Glutamatergic neuron (in vitro differentiated cells): ENCODE measurements at regions not wholly inside any gene's neighbourhood (a gene's known extent, or its start where the extent isn't known, plus 50 kb on each side); places are given as distances from the start of the nearest gene placed in this dataset.

Source experiments
- DNase-seq: peaks from one replicate; pipeline ENCODE4 v3.0.0; 2022
- H3K27ac Mint-ChIP-seq: one replicate; pipeline ENCODE4 v1.8.0; 2020; ENCODE audit warnings: mild to moderate bottlenecking, mixed read lengths, inconsistent platforms; ENCODE audit not compliant: unreplicated experiment
- H3K27me3 Mint-ChIP-seq: one replicate; pipeline ENCODE4 v1.8.0; 2020; ENCODE audit warnings: mild to moderate bottlenecking, moderate library complexity, mixed read lengths, inconsistent platforms; ENCODE audit not compliant: unreplicated experiment
- H3K36me3 Mint-ChIP-seq: one replicate; pipeline ENCODE4 v1.8.0; 2020; ENCODE audit warnings: mild to moderate bottlenecking, mixed read lengths, inconsistent platforms; ENCODE audit not compliant: unreplicated experiment
- H3K4me1 Mint-ChIP-seq: one replicate; pipeline ENCODE4 v1.8.0; 2020; ENCODE audit warnings: mild to moderate bottlenecking, low read depth, mixed read lengths, inconsistent platforms; ENCODE audit not compliant: unreplicated experiment
- H3K4me3 Mint-ChIP-seq: one replicate; pipeline ENCODE4 v1.8.0; 2020; ENCODE audit warnings: mild to moderate bottlenecking, mixed read lengths, inconsistent platforms; ENCODE audit not compliant: unreplicated experiment
- H3K9me3 Mint-ChIP-seq: one replicate; pipeline ENCODE4 v1.8.0; 2020; ENCODE audit warnings: mild to moderate bottlenecking, moderate library complexity, mixed read lengths, inconsistent platforms; ENCODE audit not compliant: unreplicated experiment
- TF ChIP-seq, protein P1 (sequence below): fragments of 200-600 bp; sonication (generic); IDR thresholded peaks from one replicate; pipeline ENCODE4 v1.5.0; 2021; ENCODE audit not compliant: partially characterized antibody, unreplicated experiment

GRCh38 chr11:80627364-80627763 is 1186.5 kb upstream of the TENM4 start:
- no peaks in the 10 kb centered on the region for H3K36me3 Mint-ChIP-seq
- no peaks in the 10 kb centered on the region for H3K27me3 Mint-ChIP-seq
- DNase-seq, result no peak
- H3K27ac Mint-ChIP-seq, result no peak overlapping the region
- TF ChIP-seq, protein P1, sequence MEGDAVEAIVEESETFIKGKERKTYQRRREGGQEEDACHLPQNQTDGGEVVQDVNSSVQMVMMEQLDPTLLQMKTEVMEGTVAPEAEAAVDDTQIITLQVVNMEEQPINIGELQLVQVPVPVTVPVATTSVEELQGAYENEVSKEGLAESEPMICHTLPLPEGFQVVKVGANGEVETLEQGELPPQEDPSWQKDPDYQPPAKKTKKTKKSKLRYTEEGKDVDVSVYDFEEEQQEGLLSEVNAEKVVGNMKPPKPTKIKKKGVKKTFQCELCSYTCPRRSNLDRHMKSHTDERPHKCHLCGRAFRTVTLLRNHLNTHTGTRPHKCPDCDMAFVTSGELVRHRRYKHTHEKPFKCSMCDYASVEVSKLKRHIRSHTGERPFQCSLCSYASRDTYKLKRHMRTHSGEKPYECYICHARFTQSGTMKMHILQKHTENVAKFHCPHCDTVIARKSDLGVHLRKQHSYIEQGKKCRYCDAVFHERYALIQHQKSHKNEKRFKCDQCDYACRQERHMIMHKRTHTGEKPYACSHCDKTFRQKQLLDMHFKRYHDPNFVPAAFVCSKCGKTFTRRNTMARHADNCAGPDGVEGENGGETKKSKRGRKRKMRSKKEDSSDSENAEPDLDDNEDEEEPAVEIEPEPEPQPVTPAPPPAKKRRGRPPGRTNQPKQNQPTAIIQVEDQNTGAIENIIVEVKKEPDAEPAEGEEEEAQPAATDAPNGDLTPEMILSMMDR, result no peak
- H3K4me1 Mint-ChIP-seq, result no peaks in the 10 kb centered on the region
- no peak overlapping the region for H3K4me3 Mint-ChIP-seq
- H3K9me3 Mint-ChIP-seq, result no peaks in the 10 kb centered on the region

- Mint-ChIP-seq H3K36me3 (no peaks in the 10 kb centered on the region), H3K4me3 (no peak overlapping the region), H3K27ac (no peak overlapping the region), H3K27me3 (no peaks in the 10 kb centered on the region), H3K9me3 (no peaks in the 10 kb centered on the region), H3K4me1 (no peaks in the 10 kb centered on the region)
- no peak for DNase-seq
- TF ChIP-seq, protein P1, result no peak
These were observed 1185.9 kb upstream of the TENM4 start for GRCh38 chr11:80626721-80627120.

DNA sequence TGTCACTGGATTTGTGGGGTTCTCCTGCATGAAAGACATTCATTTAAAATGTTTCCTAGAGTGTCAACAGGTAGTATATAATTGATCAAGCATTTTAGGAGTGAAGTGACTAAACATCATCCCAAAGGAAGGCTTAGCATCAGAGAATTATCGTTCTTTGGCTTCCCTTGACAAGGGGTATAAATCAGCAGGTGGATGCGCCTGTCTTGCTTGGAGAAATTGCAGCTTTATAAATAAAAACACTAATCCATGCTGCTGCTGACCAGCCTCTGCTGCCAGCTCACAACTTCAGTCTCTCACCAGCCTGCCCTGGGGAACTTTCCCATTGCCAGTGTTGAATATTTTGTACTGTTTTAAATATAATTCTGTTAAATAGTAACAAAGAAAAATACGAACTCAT is 1184.7 kb upstream of the TENM4 start:
- Mint-ChIP-seq H3K9me3 (no peaks in the 10 kb centered on the region), H3K27me3 (no peaks in the 10 kb centered on the region), H3K4me3 (no peak overlapping the region), H3K27ac (no peak overlapping the region), H3K4me1 (no peaks in the 10 kb centered on the region), H3K36me3 (no peaks in the 10 kb centered on the region)
- TF ChIP-seq, protein P1, result no peak
- DNase-seq, result no peak

- Mint-ChIP-seq H3K9me3 (no peaks in the 10 kb centered on the region), H3K36me3 (no peaks in the 10 kb centered on the region), H3K27me3 (no peaks in the 10 kb centered on the region), H3K27ac (no peak overlapping the region), H3K4me3 (no peak overlapping the region), H3K4me1 (no peaks in the 10 kb centered on the region)
- no peak for DNase-seq
- TF ChIP-seq, protein P1, result no peak
These were observed 1181.0 kb upstream of the TENM4 start for GRCh38 chr11:80621871-80622270.

DNA sequence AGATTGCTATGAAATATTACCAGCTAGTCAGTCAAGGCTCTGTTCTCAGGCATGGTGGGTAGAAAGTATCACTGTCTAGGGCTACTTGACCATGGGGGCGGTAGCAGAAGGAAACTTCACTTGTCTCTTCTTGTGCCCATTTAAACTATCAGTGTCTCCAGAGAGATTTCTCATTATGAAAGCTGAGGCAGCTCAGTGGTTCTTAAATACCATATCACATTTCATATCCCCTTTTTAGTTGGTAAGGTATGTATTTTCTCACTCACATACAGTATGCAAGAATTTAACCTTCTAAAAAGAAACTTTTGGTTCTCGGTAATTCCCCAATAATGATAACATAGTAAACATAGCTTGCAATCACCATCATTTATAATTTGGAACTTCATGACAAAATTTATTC is 1180.0 kb upstream of the TENM4 start:
- Mint-ChIP-seq H3K27me3 (no peaks in the 10 kb centered on the region), H3K36me3 (no peaks in the 10 kb centered on the region), H3K4me1 (no peaks in the 10 kb centered on the region), H3K27ac (no peak overlapping the region), H3K4me3 (no peak overlapping the region), H3K9me3 (no peaks in the 10 kb centered on the region)
- no peak for DNase-seq
- TF ChIP-seq, protein P1, result no peak
